Loucy (cell line): ENCODE measurements at regions not wholly inside any gene's neighbourhood (a gene's known extent, or its start where the extent isn't known, plus 50 kb on each side); places are given as distances from the start of the nearest gene placed in this dataset.

Experiments used
- CTCF ChIP-seq: fragments of 200-600 bp; sonication (generic); conservative IDR thresholded peaks from 2 replicates; pipeline ENCODE4 v1.5.1; 2014; ENCODE audit warnings: mild to moderate bottlenecking, antibody characterized with exemption, low read length
- EZH2phosphoT487 ChIP-seq: fragments of 200-600 bp; IDR thresholded peaks from 2 replicates; pipeline ENCODE4 v1.6.1; 2018; ENCODE audit warnings: antibody characterized with exemption, mild to moderate bottlenecking, moderate library complexity, borderline replicate concordance

- TF ChIP-seq CTCF (no peak), EZH2phosphoT487 (no peak)
Observed at GRCh38 chr19:29411113-29411581, 114.6 kb upstream of the VSTM2B start.
